ENCODE measurements at regions not wholly inside any gene's neighbourhood (a gene's known extent, or its start where the extent isn't known, plus 50 kb on each side); places are given as distances from the start of the nearest gene placed in this dataset.
"Not testable (repeated sequence)": the region's sequence is repeated elsewhere in the genome, so short reads cannot be mapped to it uniquely, and the experiment has no call there.

DNA sequence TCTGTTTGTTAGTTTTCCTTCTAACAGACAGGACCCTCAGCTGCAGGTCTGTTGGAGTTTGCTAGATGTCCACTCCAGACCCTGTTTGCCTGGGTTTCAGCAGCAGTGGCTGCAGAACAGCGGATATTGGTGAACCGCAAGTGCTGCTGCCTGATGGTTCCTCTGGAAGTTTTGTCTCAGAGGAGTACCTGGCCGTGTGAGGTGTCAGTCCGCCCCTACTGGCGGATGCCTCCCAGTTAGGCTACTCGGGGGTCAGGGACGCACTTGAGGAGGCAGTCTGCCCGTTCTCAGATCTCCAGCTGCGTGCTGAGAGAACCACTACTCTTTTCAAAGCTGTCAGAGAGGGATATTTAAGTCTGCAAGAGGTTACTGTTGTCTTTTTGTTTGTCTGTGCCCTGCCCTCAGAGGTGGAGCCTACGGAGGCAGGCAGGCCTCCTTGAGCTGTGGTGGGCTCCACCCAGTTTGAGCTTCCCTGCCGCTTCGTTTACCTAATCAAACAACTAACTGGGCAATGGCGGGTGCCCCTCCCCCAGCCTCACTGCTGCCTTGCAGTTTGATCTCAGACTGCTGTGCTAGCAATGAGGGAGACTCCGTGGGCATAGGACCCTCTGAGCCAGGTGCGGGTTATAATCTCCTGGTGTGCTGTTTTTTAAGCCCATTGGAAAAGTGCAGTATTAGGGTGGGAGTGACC is 634.3 kb upstream of the CHD1 start:
- not testable (repeated sequence) for DNase-seq

DNA sequence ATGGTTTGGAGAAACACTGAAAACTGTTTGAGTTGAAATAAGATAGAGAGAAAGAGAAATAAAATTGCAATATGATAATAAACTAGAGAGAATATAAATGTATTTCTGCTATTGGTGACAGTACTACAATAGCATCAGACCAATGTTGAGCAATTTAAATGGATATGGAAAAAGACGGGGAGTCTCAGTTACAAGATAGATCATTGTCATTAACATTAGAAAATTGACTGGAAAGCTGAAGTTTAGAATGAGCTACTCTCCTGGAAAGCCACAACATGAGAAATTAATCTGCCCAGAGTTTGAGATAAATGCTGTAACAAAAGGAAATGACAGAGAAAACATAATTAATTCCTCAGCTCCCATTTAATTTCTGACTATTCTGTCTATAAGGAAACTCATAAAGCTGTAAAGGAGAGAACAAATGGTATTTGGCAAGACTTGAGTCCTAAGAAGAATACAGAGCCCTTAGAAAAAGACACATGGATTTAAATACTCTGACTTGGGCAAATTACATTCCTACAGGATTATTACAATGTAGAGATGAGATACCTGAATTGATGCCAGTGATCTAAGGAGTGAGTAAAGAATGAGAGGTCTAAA is 624.5 kb upstream of the CHD1 start:
- DNase-seq, result no peak

DNA sequence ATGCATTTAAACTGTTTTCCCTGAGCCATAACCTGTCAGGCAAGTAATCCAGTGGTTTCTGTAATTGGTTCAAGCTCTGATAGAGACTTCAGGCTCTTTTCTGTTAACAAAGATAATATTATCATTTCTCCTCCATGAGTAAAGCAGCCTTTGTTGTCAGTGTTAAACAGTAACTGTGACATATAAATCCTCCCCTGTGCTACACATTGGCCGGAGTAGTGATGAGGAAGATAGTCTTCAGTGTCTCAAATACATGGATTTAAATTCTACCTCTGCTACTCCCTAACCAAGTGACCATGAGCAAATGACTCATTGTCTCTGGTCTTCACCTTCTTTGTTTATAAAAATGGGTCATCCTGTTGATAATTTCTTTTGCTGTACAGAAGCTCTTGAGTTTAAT is 615.5 kb upstream of the CHD1 start:
- no peak for DNase-seq

DNA sequence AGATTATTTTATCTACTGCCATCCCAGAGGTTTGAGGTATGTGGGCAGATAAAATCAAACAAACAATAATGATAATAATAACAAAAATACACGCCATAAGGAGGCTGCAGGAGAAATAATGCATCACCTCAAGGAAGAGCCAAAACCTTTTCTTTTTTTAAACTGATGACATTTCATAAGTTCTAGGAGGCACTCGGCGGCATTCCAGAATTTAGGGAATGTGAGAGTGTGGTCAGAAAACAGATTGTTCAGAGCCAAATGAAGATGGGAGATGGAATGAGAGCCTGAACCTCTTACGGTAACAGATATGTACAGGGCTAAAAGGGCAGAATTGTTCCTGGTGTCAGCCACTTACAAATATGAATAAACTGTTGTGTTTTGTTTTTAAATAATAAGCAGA is 615.0 kb upstream of the CHD1 start:
- DNase-seq, result no peak

DNA sequence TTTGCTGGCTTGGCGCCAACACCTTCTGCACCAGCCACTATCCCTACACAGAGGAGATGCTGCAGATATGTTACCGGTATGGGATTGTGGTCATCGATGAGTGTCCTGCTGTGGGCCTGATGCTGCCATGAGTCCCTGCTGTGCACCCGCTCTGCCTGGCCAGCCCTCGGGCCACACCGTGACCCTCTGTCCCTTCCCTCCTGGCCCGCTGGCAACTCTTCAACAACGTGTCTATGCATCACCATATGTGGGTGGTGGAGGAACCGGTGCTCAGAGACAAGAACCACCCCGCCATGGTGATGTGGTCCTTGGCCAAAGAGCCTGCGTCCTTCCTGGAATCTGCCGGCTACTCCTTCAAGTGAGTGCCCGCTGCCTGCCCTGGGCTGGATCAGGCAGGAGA is 605.4 kb upstream of the CHD1 start:
- DNase-seq, result not testable (repeated sequence)

DNA sequence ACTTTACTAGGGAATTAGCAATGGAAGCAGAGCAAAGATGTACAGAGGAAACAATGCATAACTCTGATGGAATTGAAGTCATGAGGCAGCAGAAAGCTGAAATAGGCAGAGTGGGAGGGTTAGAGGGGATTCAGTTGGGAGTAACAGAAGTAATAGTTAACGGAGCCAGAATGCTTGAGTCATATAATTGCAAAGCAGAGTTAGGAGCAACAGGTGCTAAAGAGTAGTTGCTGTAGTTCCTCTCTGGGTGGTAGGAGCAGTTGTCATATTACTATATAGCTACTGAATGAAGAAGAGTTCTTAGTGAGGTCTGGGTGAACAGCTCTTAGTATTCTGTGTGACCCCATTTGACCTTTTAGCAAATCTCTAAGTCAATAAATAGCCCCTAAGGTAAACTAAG is 592.9 kb upstream of the CHD1 start:
- not testable (repeated sequence) for DNase-seq

DNA sequence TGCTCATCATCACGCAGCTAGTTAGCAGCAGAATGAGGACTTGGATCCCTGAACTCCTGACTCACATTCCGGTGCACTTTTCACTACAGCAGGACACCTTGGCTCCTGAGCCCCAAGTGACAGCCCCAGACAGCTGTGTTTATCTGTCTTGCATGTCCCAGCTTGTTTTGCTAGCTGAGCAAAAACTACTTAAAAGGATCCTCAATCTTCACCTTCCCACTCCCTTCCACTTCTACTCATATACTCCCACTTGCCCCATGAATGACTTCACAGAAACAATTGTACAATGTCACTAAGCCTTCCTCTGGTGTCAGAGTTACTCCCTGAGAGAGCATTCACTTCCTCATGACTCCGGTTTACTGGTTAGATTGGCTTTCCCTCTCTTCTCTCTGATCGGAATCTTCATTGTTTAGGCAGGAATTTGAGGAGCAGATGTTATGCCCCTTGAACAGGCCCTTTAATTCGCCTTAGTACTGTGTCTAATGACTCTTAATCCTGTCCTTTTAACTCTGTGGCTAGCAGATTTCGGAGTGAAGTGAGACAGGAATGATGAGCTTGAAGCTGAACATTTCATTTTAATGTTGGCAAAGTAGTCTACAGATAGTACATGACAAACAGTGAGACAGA is 587.2 kb upstream of the CHD1 start:
- DNase-seq, result not testable (repeated sequence)

DNA sequence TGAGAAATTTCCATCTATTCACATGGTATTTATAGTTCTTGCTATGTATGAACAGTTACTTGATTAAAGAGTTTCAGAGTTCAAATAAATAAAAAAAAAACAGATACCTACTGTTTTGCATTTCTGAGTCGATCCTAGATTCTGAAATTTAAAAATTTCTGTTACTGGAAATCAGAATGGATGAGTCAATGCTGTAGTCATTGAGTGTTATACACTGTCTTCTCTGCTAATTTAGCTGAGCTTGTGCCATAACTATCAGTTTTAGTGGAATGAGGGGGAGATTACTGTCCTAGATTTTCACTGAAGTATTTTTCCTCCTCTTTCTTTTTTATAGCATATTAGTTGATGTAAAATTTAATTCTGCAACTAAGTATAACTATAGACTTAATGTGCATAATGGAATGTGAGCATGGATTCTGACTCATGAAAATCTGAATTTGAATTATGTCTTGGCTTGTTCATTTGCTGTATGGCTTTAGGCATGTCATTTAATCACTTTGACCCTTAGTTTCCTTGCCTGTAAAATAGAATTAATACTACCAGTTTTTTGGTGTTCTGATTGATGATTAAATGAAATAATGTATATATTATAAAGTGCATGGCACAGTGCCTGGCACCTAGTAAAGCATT is 581.5 kb upstream of the CHD1 start:
- not testable (repeated sequence) for DNase-seq

DNA sequence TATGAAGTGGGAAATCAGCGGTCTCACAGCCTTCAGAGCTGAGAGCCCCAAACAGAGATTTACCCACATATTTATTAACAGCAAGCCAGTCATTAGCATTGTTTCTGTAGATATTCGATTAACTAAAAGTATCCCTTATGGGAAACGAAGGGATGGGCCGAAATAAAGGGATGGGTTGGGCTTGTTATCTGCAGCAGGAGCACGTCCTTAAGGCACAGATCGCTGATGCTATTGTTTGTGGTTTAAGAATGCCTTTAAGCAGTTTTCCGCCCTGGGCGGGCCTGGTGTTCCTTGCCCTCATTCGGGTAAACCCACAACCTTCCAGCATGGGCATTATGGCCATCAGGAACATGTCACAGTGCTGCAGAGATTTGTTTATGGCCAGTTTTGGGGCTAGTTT is 580.3 kb upstream of the CHD1 start:
- DNase-seq, result not testable (repeated sequence)

DNA sequence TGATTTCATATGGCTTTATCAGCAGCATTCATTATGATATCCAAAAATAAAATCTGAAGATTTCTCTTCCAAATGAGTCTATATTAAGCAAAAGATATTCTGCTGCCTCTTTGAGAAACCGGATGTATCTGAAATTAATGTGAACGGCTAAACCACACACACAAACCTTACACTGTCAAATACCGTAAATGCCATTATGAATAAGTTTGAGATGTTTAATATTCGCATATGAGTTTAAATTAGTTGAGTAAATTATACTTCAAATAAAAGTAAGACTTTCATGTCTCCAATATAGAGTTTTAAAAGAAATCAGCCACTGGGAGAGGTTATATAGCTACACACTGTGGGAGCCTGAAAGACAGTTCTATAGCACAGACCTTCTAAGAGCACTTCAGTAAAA is 566.6 kb upstream of the CHD1 start:
- not testable (repeated sequence) for DNase-seq

DNA sequence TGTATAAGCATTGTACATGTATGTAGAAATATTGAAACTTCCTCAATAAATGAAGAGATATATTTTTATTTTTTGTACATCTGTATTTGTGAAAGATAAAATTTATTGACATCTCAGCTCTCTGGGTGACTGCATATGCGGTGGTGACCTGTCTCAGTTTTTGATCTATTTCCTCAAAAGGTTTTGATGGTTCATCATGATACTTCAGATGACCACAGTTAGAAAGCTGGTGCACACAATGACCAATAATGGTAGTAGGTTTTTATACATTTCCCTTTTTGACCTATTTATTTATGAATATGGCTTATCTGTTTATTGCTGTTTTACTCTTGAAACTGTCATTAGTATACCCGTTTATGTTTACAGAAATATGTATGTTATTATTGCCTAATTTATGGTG is 549.6 kb upstream of the CHD1 start:
- not testable (repeated sequence) for DNase-seq

DNA sequence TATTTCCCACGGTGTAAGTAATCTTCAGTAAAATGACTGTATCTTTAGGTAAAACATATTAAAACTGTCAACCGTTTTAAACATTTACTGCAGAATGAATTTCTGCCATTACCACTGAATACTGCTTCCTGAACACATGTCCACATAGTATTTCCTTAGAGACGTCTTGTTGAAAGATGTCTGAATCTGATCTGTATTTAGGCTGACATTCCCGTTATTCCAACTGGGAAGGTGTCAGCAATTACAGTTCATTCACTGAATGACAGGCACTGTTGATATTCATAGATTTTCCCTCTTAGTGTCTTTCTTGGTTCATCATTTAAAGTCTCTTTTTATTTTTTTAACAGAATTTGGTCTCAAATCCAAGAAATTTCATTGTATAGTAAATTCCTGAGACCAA is 544.5 kb upstream of the CHD1 start:
- not testable (repeated sequence) for DNase-seq

DNA sequence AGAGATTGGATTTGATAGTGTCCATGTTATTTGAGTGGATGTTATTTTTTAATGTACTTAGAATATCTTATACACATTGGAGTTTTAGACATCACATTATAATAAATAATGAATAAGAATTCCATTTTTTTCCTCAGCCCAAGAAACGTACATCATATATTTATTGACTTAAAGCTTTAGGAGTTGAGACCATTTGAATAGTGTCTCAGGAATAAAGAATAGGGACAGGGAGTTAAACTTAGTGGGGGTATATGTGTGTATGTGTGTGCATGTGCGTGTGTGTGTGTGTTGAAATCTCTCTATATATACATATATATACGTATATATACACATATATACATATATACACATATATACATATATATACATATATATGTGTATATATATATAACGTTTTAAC is 542.9 kb upstream of the CHD1 start:
- not testable (repeated sequence) for DNase-seq

DNA sequence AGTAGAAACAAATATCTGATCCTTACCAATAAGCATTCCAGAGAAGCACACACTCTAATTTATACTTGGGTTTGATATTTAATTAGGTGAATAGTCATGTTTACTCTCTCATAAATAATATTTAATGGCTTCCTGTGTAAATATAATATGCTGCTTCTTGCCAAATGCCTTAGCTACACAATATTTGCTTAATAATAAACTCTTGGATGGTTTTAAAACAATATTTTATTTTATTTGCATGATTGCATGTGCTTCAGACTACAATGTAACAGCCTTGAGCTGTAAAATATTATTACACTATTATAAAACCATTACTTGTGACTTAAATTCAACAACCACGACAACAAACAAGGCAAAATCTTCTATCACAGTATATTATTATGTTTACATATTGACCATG is 542.4 kb upstream of the CHD1 start:
- not testable (repeated sequence) for DNase-seq

DNA sequence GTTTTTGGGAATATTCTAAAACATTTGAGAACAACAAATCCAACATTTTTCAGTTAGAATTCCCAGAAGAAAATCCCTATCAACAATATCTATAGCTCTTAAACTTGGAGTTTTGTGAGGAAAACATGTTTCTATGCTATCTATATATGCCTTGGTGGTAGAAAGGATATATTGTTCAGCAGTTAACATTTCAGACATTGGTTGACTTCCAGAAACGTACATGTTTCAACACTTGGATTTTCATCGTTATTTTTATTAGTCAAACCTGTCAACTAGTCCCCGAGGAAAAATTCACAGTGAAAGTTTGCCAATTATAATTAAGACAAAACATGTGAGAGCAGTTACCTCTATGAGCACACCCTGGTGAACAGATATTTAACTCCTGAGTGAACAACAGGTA is 541.8 kb upstream of the CHD1 start:
- not testable (repeated sequence) for DNase-seq

DNA sequence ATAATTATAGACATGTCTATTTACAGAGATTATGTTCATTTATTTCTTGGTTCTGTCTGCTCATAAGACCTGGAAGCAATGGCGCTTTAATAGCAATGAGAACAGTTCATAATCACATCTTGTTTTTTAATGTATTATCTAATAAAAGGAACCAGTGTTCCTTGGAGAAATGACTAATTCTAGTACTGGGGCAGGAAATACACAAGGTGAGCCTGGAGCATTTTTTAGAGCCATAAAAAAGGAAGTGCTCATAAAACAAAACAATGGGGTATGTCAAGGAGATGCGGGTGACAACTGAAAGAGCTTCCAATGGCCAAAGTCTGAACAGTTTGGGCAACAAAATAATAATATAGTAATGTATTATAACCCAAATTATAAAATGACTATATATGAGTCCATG is 531.9 kb upstream of the CHD1 start:
- DNase-seq, result no peak

DNA sequence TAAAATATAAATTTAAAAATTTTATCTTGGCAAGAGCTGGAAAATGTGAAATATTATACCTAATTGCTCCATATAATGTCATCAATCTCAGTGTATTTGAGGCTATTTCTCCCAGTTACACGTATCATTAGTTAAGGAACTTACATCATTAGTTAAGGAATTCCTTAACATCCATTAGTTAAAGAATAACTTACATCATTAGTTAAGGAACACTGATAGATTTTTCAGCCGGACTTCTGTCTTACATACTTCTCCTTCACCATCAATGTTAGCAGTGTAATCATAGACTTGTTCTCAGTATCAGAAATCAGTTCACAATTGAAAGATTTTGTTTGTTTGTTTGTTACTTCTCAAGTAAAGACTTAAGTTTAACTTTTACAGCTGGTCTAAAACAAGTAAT is 524.4 kb upstream of the CHD1 start:
- no peak for DNase-seq

DNA sequence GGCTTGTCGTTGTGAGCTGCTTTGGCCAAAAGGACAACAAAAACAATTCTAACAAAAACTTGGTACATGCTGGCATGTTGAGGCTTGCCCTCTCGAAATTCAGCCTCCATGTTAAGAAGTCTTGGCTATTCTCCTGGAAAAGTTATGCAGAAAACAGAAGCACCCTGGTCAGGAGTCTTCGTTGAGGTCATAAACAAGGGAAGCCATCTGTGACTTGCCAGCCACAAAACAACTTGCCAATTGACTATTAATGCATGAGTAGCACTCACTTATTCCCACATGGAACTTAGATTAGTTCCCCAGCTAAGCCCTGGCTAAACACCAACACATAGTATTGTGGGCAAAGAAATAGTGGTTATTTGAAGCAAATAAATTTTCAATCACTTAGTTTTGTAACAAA is 521.0 kb upstream of the CHD1 start:
- no peak for DNase-seq

DNA sequence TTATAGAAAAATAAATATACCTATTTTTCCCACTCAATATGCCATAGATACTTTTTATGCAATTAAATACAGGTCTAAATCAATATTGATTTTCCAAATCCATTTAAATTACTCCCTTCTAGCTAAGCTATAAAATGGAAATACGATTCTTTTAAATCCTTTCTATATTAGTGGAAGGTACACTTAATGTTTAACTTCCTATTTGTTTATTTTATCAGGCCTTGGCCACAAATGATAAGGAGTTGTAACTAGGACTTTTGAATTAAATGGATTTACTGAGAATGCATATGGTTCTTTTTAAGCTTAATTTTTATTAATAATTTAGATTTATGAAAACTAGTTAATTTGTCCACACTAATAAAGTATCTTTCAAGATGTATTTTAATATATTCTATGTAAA is 517.0 kb upstream of the CHD1 start:
- no peak for DNase-seq

DNA sequence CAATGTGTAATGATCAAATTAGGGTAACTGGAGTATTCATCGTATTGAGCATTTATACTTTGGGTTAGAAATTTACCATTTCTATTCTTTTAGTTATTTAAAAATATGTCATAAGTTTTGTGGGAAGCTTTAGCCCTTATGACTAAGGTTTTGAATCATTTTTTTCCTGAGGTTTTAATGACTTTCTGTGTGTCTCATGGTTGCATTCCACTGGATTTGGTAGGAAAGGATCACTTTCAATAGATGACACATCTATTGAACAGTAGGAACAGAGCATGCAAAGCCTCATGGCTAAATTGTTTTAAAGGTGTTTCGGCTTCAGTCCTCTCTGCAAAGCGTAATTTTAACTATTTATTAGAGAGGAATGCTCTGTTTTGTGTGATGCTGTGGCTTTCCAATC is 512.4 kb upstream of the CHD1 start:
- no peak for DNase-seq

DNA sequence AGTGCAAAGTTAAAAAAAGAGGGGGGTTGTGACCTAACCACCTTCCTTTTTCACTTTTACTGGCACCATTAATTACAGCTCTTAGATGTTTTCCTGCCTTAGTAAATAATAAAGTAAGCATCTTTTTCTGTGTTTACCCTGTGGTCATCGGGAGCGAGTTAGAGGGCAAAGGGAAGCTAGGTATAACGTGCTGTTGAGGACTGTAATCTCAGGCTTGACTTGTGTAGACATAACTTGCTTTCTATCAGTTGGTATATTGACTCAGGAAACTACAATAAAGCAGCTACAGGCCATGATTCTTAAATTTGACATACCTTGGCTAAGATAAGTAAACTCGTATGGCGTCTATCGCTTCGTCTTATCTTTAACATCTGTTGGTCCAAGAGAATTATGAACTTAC is 509.8 kb upstream of the CHD1 start:
- no peak for DNase-seq

DNA sequence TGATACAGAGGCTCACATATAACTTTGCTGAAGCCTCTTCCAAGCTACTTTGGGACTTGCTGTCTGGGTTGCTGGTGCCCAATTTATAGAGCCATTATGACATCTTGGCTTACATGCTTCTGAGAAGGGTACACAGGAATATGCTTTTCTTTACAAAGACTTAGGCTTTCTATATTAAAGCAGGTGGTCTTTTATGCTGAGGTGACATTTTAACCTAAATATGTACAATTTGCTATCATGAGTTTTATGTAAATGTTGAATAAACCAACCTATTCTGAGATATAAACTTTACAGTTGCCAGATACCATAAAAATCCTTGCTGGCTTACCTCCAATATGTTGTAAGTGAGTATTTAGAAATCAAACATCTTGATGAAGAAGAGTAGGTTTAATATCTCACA is 509.2 kb upstream of the CHD1 start:
- no peak for DNase-seq

DNA sequence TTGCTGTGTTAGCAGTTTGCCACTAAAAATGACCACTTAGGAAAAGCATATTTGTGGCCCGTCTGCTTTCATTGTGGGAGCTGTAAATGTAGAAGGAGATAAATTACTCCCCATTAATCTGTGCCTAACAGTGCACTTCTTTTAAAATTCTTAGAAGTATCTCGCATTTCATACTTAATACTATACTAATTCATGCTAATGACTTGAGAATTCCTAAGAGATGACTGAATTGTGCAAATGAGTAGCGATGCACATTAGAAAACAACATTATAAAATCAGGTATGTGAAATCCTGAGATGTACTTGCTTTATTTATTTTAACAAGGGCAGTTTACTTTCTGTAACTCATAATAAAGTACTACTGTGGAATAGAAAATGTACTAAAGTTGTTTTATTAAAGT is 494.6 kb upstream of the CHD1 start:
- DNase-seq, result not testable (repeated sequence)

DNA sequence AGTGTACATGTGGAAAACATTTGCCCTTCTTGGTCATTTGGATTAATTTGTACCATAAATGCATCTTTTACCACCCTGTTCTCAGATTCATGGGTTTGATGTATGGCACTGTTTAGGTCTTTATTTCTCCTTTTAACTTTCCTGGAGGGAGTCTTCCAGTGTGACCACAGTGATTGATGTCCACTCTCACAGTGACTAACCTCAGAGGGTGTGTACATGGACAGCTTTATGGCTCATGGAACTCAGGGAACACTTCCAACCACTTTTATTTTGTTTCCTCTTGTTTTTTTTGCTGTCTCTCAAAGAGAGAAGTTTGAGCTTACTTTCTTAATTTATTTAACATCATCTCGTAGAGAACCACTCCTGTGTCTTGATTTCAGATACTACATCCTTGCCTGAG is 489.8 kb upstream of the CHD1 start:
- not testable (repeated sequence) for DNase-seq
